ENCODE measurements at regions not wholly inside any gene's neighbourhood (a gene's known extent, or its start where the extent isn't known, plus 50 kb on each side); places are given as distances from the start of the nearest gene placed in this dataset.

- no peak for DNase-seq (ENCODE audit: low read depth)
Observed at GRCh38 chr2:844715-845114, 105.9 kb upstream of the SNTG2 start.

GRCh38 chr2:842151-842803, 108.4 kb upstream of the SNTG2 start:
- H3K4me3 ChIP-seq (ENCODE audit: low read length): no peak overlapping the region
- no peak for DNase-seq (ENCODE audit: low read depth)

More at GRCh38 chr2:844715-845114, 105.9 kb upstream of the SNTG2 start:
- no peak overlapping the region for H3K4me3 ChIP-seq (ENCODE audit: low read length)
- TF ChIP-seq CTCF (conservative IDR thresholded peaks at IDR 0.05; ENCODE audit: low read length): no peak

GRCh38 chr2:841036-841435, 109.6 kb upstream of the SNTG2 start:
- DNase-seq (ENCODE audit: low read depth): no peak
- no peak for TF ChIP-seq CTCF (conservative IDR thresholded peaks at IDR 0.05; ENCODE audit: low read length)
- no peak overlapping the region for H3K4me3 ChIP-seq (ENCODE audit: low read length)

More at GRCh38 chr2:842151-842803, 108.4 kb upstream of the SNTG2 start:
- TF ChIP-seq CTCF (conservative IDR thresholded peaks at IDR 0.05; ENCODE audit: low read length): no peak

- H3K4me3 ChIP-seq (ENCODE audit: low read length): no peak overlapping the region
- DNase-seq (ENCODE audit: low read depth): no peak
- no peak for TF ChIP-seq CTCF (conservative IDR thresholded peaks at IDR 0.05; ENCODE audit: low read length)
Observed at GRCh38 chr2:834233-834632, 116.4 kb upstream of the SNTG2 start.

GRCh38 chr2:833180-833579, 117.5 kb upstream of the SNTG2 start:
- no peak for TF ChIP-seq CTCF (conservative IDR thresholded peaks at IDR 0.05; ENCODE audit: low read length)
- no peak for DNase-seq (ENCODE audit: low read depth)
- no peak overlapping the region for H3K4me3 ChIP-seq (ENCODE audit: low read length)

- TF ChIP-seq CTCF (conservative IDR thresholded peaks at IDR 0.05; ENCODE audit: low read length): no peak
- H3K4me3 ChIP-seq (ENCODE audit: low read length): no peak overlapping the region
Observed at GRCh38 chr2:832635-833034, 118.0 kb upstream of the SNTG2 start.

GRCh38 chr2:831622-832021, 119.0 kb upstream of the SNTG2 start:
- no peak for TF ChIP-seq CTCF (conservative IDR thresholded peaks at IDR 0.05; ENCODE audit: low read length)
- no peak overlapping the region for H3K4me3 ChIP-seq (ENCODE audit: low read length)
- no peak for DNase-seq (ENCODE audit: low read depth)

More at GRCh38 chr2:832635-833034, 118.0 kb upstream of the SNTG2 start:
- DNase-seq (ENCODE audit: low read depth): no peak
